Panc1 (cell line): ENCODE measurements at regions not wholly inside any gene's neighbourhood (a gene's known extent, or its start where the extent isn't known, plus 50 kb on each side); places are given as distances from the start of the nearest gene placed in this dataset.

Experiments used
- ATAC-seq: fragments of 200-7000 bp; cut with Tn5 transposase; 2 replicates; pipeline ENCODE4 v1.9.1; 2020; ENCODE audit warnings: mild to moderate bottlenecking, moderate library complexity
- BruUV-seq: library from RNA; stranded (reverse); fragments of 400-500 nt; replicated peaks from 2 replicates; lab custom pipeline; 2021; lab: Mats Ljungman, UMichigan
- CTCF ChIA-PET: fragments of 300-600 bp; sonication (Branson Sonifier 250); formaldehyde crosslinking; loops from one replicate; lab custom pipeline; 2022; ENCODE audit warnings: antibody characterized with exemption; lab: Charles Lee
- POLR2A ChIA-PET: fragments of 300-600 bp; sonication (Branson Sonifier 250); formaldehyde crosslinking; loops from one replicate; lab custom pipeline; 2022; ENCODE audit warnings: antibody characterized with exemption; lab: Charles Lee
- DNase-seq: peaks from one replicate; pipeline ENCODE4 v3.0.0-alpha.2; 2010; ENCODE audit warnings: low read depth, low spot score
- H3K27ac ChIP-seq: 2 replicates; pipeline ENCODE4 v1.5.1; 2011; ENCODE audit warnings: mild to moderate bottlenecking, low read length, inconsistent platforms
- H3K27me3 ChIP-seq: fragments of 200-500 bp; sonication (Bioruptor generic); 2 replicates; pipeline ENCODE4 v1.6.0; 2014; ENCODE audit warnings: low read length, inconsistent platforms; ENCODE audit not compliant: control insufficient read depth, insufficient read depth
- H3K36me3 ChIP-seq: fragments of 200-500 bp; sonication (Bioruptor generic); 2 replicates; pipeline ENCODE4 v1.5.1; 2014; ENCODE audit warnings: inconsistent platforms, mild to moderate bottlenecking, low read length, moderate library complexity; ENCODE audit not compliant: control insufficient read depth, insufficient read depth
- H3K4me1 ChIP-seq: 2 replicates; pipeline ENCODE4 v1.5.1; 2011; ENCODE audit warnings: inconsistent platforms, mild to moderate bottlenecking, low read length, moderate library complexity; ENCODE audit not compliant: control insufficient read depth, insufficient read depth
- H3K4me3 ChIP-seq, 2 experiments: 2 replicates each; pipeline ENCODE4 v1.5.1; 2011 to 2012; ENCODE audit warnings: low read depth in 2 of 2, low read length in 2 of 2, mild to moderate bottlenecking in 2 of 2, inconsistent platforms in 1 of 2, moderate library complexity in 1 of 2
- H3K9me3 ChIP-seq: fragments of 200-500 bp; sonication (Bioruptor generic); 2 replicates; pipeline ENCODE4 v1.5.1; 2014; ENCODE audit warnings: low read depth, mild to moderate bottlenecking, inconsistent platforms, low read length, moderate library complexity; ENCODE audit not compliant: control insufficient read depth, insufficient read depth
- CTCF ChIP-seq: fragments of 450-650 bp; IDR thresholded peaks from 2 replicates; pipeline ENCODE4 v1.5.1; 2017; ENCODE audit warnings: mild to moderate bottlenecking
- POLR2AphosphoS5 ChIP-seq: IDR thresholded peaks from 2 replicates; pipeline ENCODE4 v1.6.1; 2012; ENCODE audit warnings: mild to moderate bottlenecking, low read depth, low read length, moderate library complexity
- REST ChIP-seq, 2 experiments: IDR thresholded peaks; 2 replicates each; pipeline ENCODE4 v1.6.1; 2011 to 2012; ENCODE audit warnings: low read depth in 2 of 2, control low read depth in 1 of 2, low read length in 1 of 2, mild to moderate bottlenecking in 1 of 2, moderate library complexity in 1 of 2; ENCODE audit not compliant: insufficient read depth in 1 of 2
- SIN3A ChIP-seq: IDR thresholded peaks from 2 replicates; pipeline ENCODE4 v1.6.1; 2012; ENCODE audit warnings: low read depth, mild to moderate bottlenecking, low read length, moderate library complexity, borderline replicate concordance; ENCODE audit not compliant: insufficient read depth
- TCF7L2 ChIP-seq: IDR thresholded peaks from 2 replicates; pipeline ENCODE4 v1.6.1; 2011; ENCODE audit warnings: mild to moderate bottlenecking, low read depth, low read length, inconsistent platforms
- in situ Hi-C: cut with HindIII; loops from 2 replicates; pipeline ENCODE4 v1.10.0; 2016; ENCODE audit warnings: low sequenced_read_pairs, low pct_unique_long_range_greater_than_20kb
- intact Hi-C: fragments of 100-400 bp; cut with micrococcal nuclease; formaldehyde crosslinking; loops from one replicate; pipeline ENCODE4 v1.10.0; 2022; ENCODE audit not compliant: unreplicated experiment

GRCh38 chr3:153084431-153084830 is 77.6 kb upstream of the RAP2B start:
- CTCF ChIA-PET: no interaction called here
- intact Hi-C loops: no loop called here
- H3K4me1 ChIP-seq: no peaks in the 10 kb centered on the region

GRCh38 chr3:153087595-153088566 is 74.1 kb upstream of the RAP2B start:
- no peaks in the 10 kb centered on the region for H3K9me3 ChIP-seq
- no TSS peak for BruUV-seq
- intact Hi-C loops (no loop called here), in situ Hi-C loops (no loop called here)
- ATAC-seq (no peak), DNase-seq (no peak)
- no peak overlapping the region for H3K27ac ChIP-seq
- ChIA-PET POLR2A (no interaction called here), CTCF (no interaction called here)
- H3K4me3 ChIP-seq: no peak overlapping the region
- H3K4me1 ChIP-seq: no peaks in the 10 kb centered on the region
- no peaks in the 10 kb centered on the region for H3K27me3 ChIP-seq
- no peaks in the 10 kb centered on the region for H3K36me3 ChIP-seq
- no peak for TF ChIP-seq POLR2AphosphoS5
- TF ChIP-seq CTCF: no peak
- no peak for TF ChIP-seq SIN3A
- TF ChIP-seq TCF7L2: no peak

More at GRCh38 chr3:153084431-153084830, 77.6 kb upstream of the RAP2B start:
- BruUV-seq: no TSS peak
- ATAC-seq: no peak
- no peak for TF ChIP-seq SIN3A
- no peak for TF ChIP-seq POLR2AphosphoS5
- TF ChIP-seq REST (IDR thresholded peaks at IDR 0.05; ENCODE audit: insufficient read depth in 1 of 2, low read depth in 2 of 2, low read length in 1 of 2): no peak
- no peak for TF ChIP-seq TCF7L2
- TF ChIP-seq CTCF: no peak
- Histone ChIP-seq H3K27me3 (no peaks in the 10 kb centered on the region), H3K4me3 (no peak overlapping the region), H3K9me3 (no peaks in the 10 kb centered on the region), H3K27ac (no peak overlapping the region), H3K36me3 (no peaks in the 10 kb centered on the region)
- POLR2A ChIA-PET: no interaction called here
- DNase-seq: no peak
- in situ Hi-C loops: no loop called here
